B cell (primary cell): ENCODE measurements at regions not wholly inside any gene's neighbourhood (a gene's known extent, or its start where the extent isn't known, plus 50 kb on each side); places are given as distances from the start of the nearest gene placed in this dataset.

Experiments used
- ATAC-seq: fragments of 200-7000 bp; cut with Tn5 transposase; one replicate; pipeline ENCODE4 v1.10.0; 2021; ENCODE audit warnings: low read depth, mild to moderate bottlenecking, moderate number of reproducible peaks, moderate library complexity
- CTCF ChIA-PET: fragments of 350-600 bp; sonication (Branson Sonifier 250); formaldehyde crosslinking; loops from one replicate; lab custom pipeline; 2021; ENCODE audit warnings: antibody characterized with exemption, inconsistent platforms; lab: Charles Lee
- POLR2A ChIA-PET: fragments of 350-600 bp; sonication (Branson Sonifier 250); formaldehyde crosslinking; loops from one replicate; lab custom pipeline; 2021; ENCODE audit warnings: antibody characterized with exemption; lab: Charles Lee
- DNase-seq: peaks from one replicate; pipeline ENCODE4 v3.0.0; 2013
- H2AFZ ChIP-seq: 2 replicates; pipeline ENCODE4 v1.6.1; 2012; ENCODE audit warnings: mild to moderate bottlenecking, low read depth, low read length; ENCODE audit not compliant: insufficient read depth, poor library complexity, severe bottlenecking
- H3K27ac ChIP-seq, 2 donors: 1 replicate in 1 of 2; 2 replicates in 1 of 2; pipeline ENCODE4 v1.5.1; 2012 to 2013; ENCODE audit warnings: low read length in 2 of 2, mild to moderate bottlenecking in 2 of 2, moderate library complexity in 1 of 2
- H3K27me3 ChIP-seq, 4 experiments: fragments of 200-600 bp in 1 of 4; sonication (generic) in 1 of 4; replicated peaks in 1 of 4; 1 replicate in 2 of 4; 2 replicates in 2 of 4; pipeline versions ENCODE4 v1.6.1 to v1.7.0; 2013 to 2016; ENCODE audit warnings: low read length in 3 of 4, mild to moderate bottlenecking in 2 of 4, mixed read lengths in 1 of 4, moderate library complexity in 1 of 4; ENCODE audit not compliant: insufficient read depth in 4 of 4, control insufficient read depth in 3 of 4; ENCODE audit errors: control extremely low read depth in 1 of 4
- H3K36me3 ChIP-seq, 2 experiments: replicated peaks in 1 of 2; 1 replicate in 1 of 2; 2 replicates in 1 of 2; pipeline versions ENCODE4 v1.6.1 to v1.7.1; 2013; ENCODE audit warnings: low read length in 1 of 2; ENCODE audit not compliant: insufficient read depth in 2 of 2, control insufficient read depth in 1 of 2; ENCODE audit errors: control extremely low read depth in 1 of 2, extremely low read depth in 1 of 2
- H3K4me1 ChIP-seq, 2 donors: fragments of 200-600 bp in 1 of 2; sonication (generic) in 1 of 2; 1 replicate in 1 of 2; 2 replicates in 1 of 2; pipeline versions ENCODE4 v1.5.1 to v1.6.1; 2013 to 2017; ENCODE audit warnings: low read length in 2 of 2; ENCODE audit not compliant: control insufficient read depth in 2 of 2, insufficient read depth in 2 of 2
- H3K4me2 ChIP-seq: replicated peaks from 2 replicates; pipeline ENCODE3; 2012; ENCODE audit warnings: mild to moderate bottlenecking, low read depth, low read length; ENCODE audit not compliant: poor library complexity, severe bottlenecking
- H3K4me3 ChIP-seq, 5 experiments: fragments of 200-600 bp in 1 of 5; sonication (generic) in 1 of 5; 1 replicate in 3 of 5; 2 replicates in 2 of 5; pipeline versions ENCODE4 v1.5.1 to v1.7.0; 2011 to 2016; ENCODE audit warnings: low read length in 4 of 5, mild to moderate bottlenecking in 4 of 5, low read depth in 2 of 5, control low read depth in 1 of 5, moderate library complexity in 1 of 5; ENCODE audit not compliant: insufficient read depth in 1 of 5; ENCODE audit errors: control extremely low read depth in 1 of 5, extremely low read depth in 1 of 5
- H3K79me2 ChIP-seq: fragments of 200-600 bp; sonication (generic); one replicate; pipeline ENCODE4 v1.6.0; 2016; ENCODE audit warnings: low read length; ENCODE audit not compliant: control insufficient read depth, insufficient read depth
- H3K9ac ChIP-seq: fragments of 200-600 bp; sonication (generic); 2 replicates; pipeline ENCODE4 v1.6.1; 2017; ENCODE audit warnings: mild to moderate bottlenecking, low read length, moderate library complexity
- H3K9me3 ChIP-seq, 3 donors: one replicate each; pipeline versions ENCODE4 v1.6.1 to v1.7.1; 2013; ENCODE audit warnings: low read length in 2 of 3; ENCODE audit not compliant: control insufficient read depth in 2 of 3, insufficient read depth in 1 of 3; ENCODE audit errors: control extremely low read depth in 1 of 3
- H4K20me1 ChIP-seq: 2 replicates; pipeline ENCODE4 v1.6.0; 2012; ENCODE audit warnings: mild to moderate bottlenecking, low read length; ENCODE audit not compliant: insufficient read depth, control insufficient read depth, poor library complexity, severe bottlenecking
- H3K27ac Mint-ChIP-seq: one replicate; pipeline ENCODE4 v1.8.0; 2021; ENCODE audit warnings: mixed read lengths
- H3K27me3 Mint-ChIP-seq: one replicate; pipeline ENCODE4 v1.8.0; 2021; ENCODE audit warnings: mixed read lengths
- H3K4me1 Mint-ChIP-seq: one replicate; pipeline ENCODE4 v1.8.0; 2021; ENCODE audit warnings: mixed read lengths
- H3K4me3 Mint-ChIP-seq: one replicate; pipeline ENCODE4 v1.8.0; 2021; ENCODE audit warnings: mixed read lengths
- H3K9me3 Mint-ChIP-seq: one replicate; pipeline ENCODE4 v1.8.0; 2022; ENCODE audit warnings: mixed read lengths; ENCODE audit not compliant: insufficient read depth
- CTCF ChIP-seq: fragments of 200-600 bp; IDR thresholded peaks from one replicate; pipeline ENCODE4 v1.8.0; 2022; ENCODE audit warnings: antibody characterized with exemption, mild to moderate bottlenecking
- EZH2 ChIP-seq: IDR thresholded peaks from 2 replicates; pipeline ENCODE4 v1.6.1; 2012; ENCODE audit warnings: borderline replicate concordance, low read depth, mild to moderate bottlenecking, moderate library complexity, low read length; ENCODE audit not compliant: insufficient read depth, poor library complexity, severe bottlenecking
- WGBS: methylation state at CpG from one replicate; pipeline ENCODE4 v1.1.5; 2013; ENCODE audit warnings: missing lambda C conversion rate; ENCODE audit not compliant: insufficient coverage; 5-methylcytosine and 5-hydroxymethylcytosine counted together
- intact Hi-C: fragments of 100-400 bp; cut with micrococcal nuclease; formaldehyde crosslinking; loops from one replicate; pipeline ENCODE4 v1.10.0; 2022

- Histone ChIP-seq H3K4me1 (no peaks in the 10 kb centered on the region), H3K4me2 (no peak overlapping the region), H3K27me3 (no peaks in the 10 kb centered on the region), H3K79me2 (no peaks in the 10 kb centered on the region), H2AFZ (no peak overlapping the region), H3K27ac (no peak overlapping the region), H3K36me3 (no peaks in the 10 kb centered on the region), H3K4me3 (no peak overlapping the region), H4K20me1 (no peaks in the 10 kb centered on the region), H3K9ac (no peak overlapping the region), H3K9me3 (no peaks in the 10 kb centered on the region)
- H3K27ac Mint-ChIP-seq: no peak overlapping the region
- no peak for ATAC-seq
- CTCF ChIA-PET: no interaction called here
- no peak for DNase-seq
- no peak overlapping the region for H3K4me3 Mint-ChIP-seq
- intact Hi-C loops: no loop called here
- H3K9me3 Mint-ChIP-seq: no peaks in the 10 kb centered on the region
- TF ChIP-seq EZH2: no peak
- no peak for TF ChIP-seq CTCF
- no peaks in the 10 kb centered on the region for H3K4me1 Mint-ChIP-seq
- no peaks in the 10 kb centered on the region for H3K27me3 Mint-ChIP-seq
- POLR2A ChIA-PET: no interaction called here
Measured at GRCh38 chr2:18986046-18986445, 372.4 kb downstream of the OSR1 start.

GRCh38 chr2:18980786-18981430 lies 377.5 kb downstream of the OSR1 start:
- ATAC-seq (no peak), DNase-seq (no peak)
- intact Hi-C loops: no loop called here
- Histone ChIP-seq H3K79me2 (no peaks in the 10 kb centered on the region), H2AFZ (no peak overlapping the region), H3K9me3 (peaks cover 0 to 1% (median 0%) of the 10 kb centered on the region in 3 donors), H3K27ac (no peak overlapping the region), H3K4me3 (no peak overlapping the region), H4K20me1 (no peaks in the 10 kb centered on the region), H3K4me2 (no peak overlapping the region), H3K36me3 (no peaks in the 10 kb centered on the region), H3K4me1 (peaks cover 4 to 7% of the 10 kb centered on the region in 2 donors), H3K9ac (no peak overlapping the region), H3K27me3 (peaks cover 0 to 2% (median 0%) of the 10 kb centered on the region in 4 experiments)
- 90% methylated on average over 2 of the region's 6 CpGs for WGBS
- H3K4me3 Mint-ChIP-seq: no peak overlapping the region
- H3K27ac Mint-ChIP-seq: no peak overlapping the region
- TF ChIP-seq CTCF: no peak
- no peak for TF ChIP-seq EZH2
- ChIA-PET POLR2A (no interaction called here), CTCF (interaction anchor here (1.4 kb wide), 1 partner anchor 21 kb away, joined by 3 read pairs; no protein-coding TSS in a partner anchor)
- peaks cover 6% of the 10 kb centered on the region for H3K4me1 Mint-ChIP-seq
- peaks cover 25% of the 10 kb centered on the region for H3K27me3 Mint-ChIP-seq
- no peaks in the 10 kb centered on the region for H3K9me3 Mint-ChIP-seq
